Superior temporal gyrus (tissue), 1 donor: ENCODE measurements at regions not wholly inside any gene's neighbourhood (a gene's known extent, or its start where the extent isn't known, plus 50 kb on each side); places are given as distances from the start of the nearest gene placed in this dataset.
"Not testable (repeated sequence)": the region's sequence is repeated elsewhere in the genome, so short reads cannot be mapped to it uniquely, and the experiment has no call there.

Source experiments
- DNase-seq: peaks from one replicate; pipeline ENCODE4 v3.0.0-alpha.2; 2016; ENCODE audit errors: extremely low spot score

GRCh38 chr2:118611691-118612090 is 235.8 kb downstream of the EN1 start:
- no peak for DNase-seq

- DNase-seq, result no peak
These were observed 238.3 kb downstream of the EN1 start for GRCh38 chr2:118609138-118609537.

- no peak for DNase-seq
These were observed 239.8 kb downstream of the EN1 start for GRCh38 chr2:118607641-118608040.

GRCh38 chr2:118604811-118605210 is 242.6 kb downstream of the EN1 start:
- no peak for DNase-seq

- DNase-seq, result no peak
These were observed 243.1 kb downstream of the EN1 start for GRCh38 chr2:118604371-118604770.

- DNase-seq, result no peak
These were observed 248.3 kb downstream of the EN1 start for GRCh38 chr2:118599141-118599540.

GRCh38 chr2:118596620-118597019 is 250.8 kb downstream of the EN1 start:
- DNase-seq, result no peak

GRCh38 chr2:118593257-118593656 is 254.2 kb downstream of the EN1 start:
- DNase-seq, result no peak

GRCh38 chr2:118591223-118591622 is 256.2 kb downstream of the EN1 start:
- DNase-seq, result no peak

- no peak for DNase-seq
These were observed 257.7 kb downstream of the EN1 start for GRCh38 chr2:118589721-118590120.

GRCh38 chr2:118588850-118589249 is 258.6 kb downstream of the EN1 start:
- DNase-seq, result no peak

- no peak for DNase-seq
These were observed 261.1 kb downstream of the EN1 start for GRCh38 chr2:118586312-118586711.

GRCh38 chr2:118584877-118585276 is 262.6 kb downstream of the EN1 start:
- DNase-seq, result no peak

GRCh38 chr2:118584062-118584749 is 263.2 kb downstream of the EN1 start:
- no peak for DNase-seq

GRCh38 chr2:118582058-118582457 is 265.4 kb downstream of the EN1 start:
- no peak for DNase-seq

GRCh38 chr2:118580651-118581050 is 266.8 kb downstream of the EN1 start:
- no peak for DNase-seq

- DNase-seq, result no peak
These were observed 267.3 kb downstream of the EN1 start for GRCh38 chr2:118580107-118580506.

- DNase-seq, result no peak
These were observed 270.2 kb downstream of the EN1 start for GRCh38 chr2:118577202-118577601.

- DNase-seq, result no peak
These were observed 271.2 kb downstream of the EN1 start for GRCh38 chr2:118576109-118576855.

GRCh38 chr2:118572380-118572779 is 275.1 kb downstream of the EN1 start:
- not testable (repeated sequence) for DNase-seq

- DNase-seq, result no peak
These were observed 277.4 kb downstream of the EN1 start for GRCh38 chr2:118569876-118570535.

GRCh38 chr2:118568700-118569099 is 278.7 kb downstream of the EN1 start:
- DNase-seq, result no peak
